H1 (cell line): ENCODE measurements at regions not wholly inside any gene's neighbourhood (a gene's known extent, or its start where the extent isn't known, plus 50 kb on each side); places are given as distances from the start of the nearest gene placed in this dataset.

ENCODE experiments used
- CTCF ChIA-PET: fragments of 300-600 bp; sonication (Branson Sonifier 250); formaldehyde crosslinking; loops from one replicate; lab custom pipeline; 2021; ENCODE audit not compliant: partially characterized antibody; lab: Charles Lee
- POLR2A ChIA-PET: fragments of 300-600 bp; sonication (Branson Sonifier 250); formaldehyde crosslinking; loops from one replicate; lab custom pipeline; 2021; ENCODE audit warnings: inconsistent platforms; ENCODE audit not compliant: partially characterized antibody; lab: Charles Lee
- DNase-seq, 2 experiments: peaks; one replicate each; pipeline versions ENCODE4 v3.0.0 to v3.0.0-alpha.2; 2010 to 2022; ENCODE audit warnings: low spot score in 2 of 2, low read depth in 1 of 2, mixed read lengths in 1 of 2
- FAIRE-seq: peaks from 2 replicates; lab custom pipeline; 2011; peaks lifted over from hg19 to GRCh38; lab: Jason Lieb, UNC
- H2AFZ ChIP-seq: 2 replicates; pipeline ENCODE4 v1.8.1; 2012; ENCODE audit warnings: low read length, inconsistent platforms
- H2AK5ac ChIP-seq: 2 replicates; pipeline ENCODE4 v1.6.1; 2013; ENCODE audit warnings: low read depth, low read length
- H2BK120ac ChIP-seq: replicated peaks from 2 replicates; pipeline ENCODE3; 2013; ENCODE audit warnings: low read depth, low read length, inconsistent platforms
- H2BK12ac ChIP-seq: 2 replicates; pipeline ENCODE4 v1.6.1; 2013; ENCODE audit warnings: low read depth, low read length
- H2BK15ac ChIP-seq: 2 replicates; pipeline ENCODE4 v1.6.1; 2013; ENCODE audit warnings: low read length
- H2BK20ac ChIP-seq: 2 replicates; pipeline ENCODE4 v1.6.1; 2013; ENCODE audit warnings: low read length
- H2BK5ac ChIP-seq: 2 replicates; pipeline ENCODE4 v1.6.1; 2013; ENCODE audit warnings: low read depth, low read length
- H3K14ac ChIP-seq: 2 replicates; pipeline ENCODE4 v1.6.1; 2013; ENCODE audit warnings: inconsistent platforms; ENCODE audit not compliant: insufficient read length
- H3K18ac ChIP-seq: 2 replicates; pipeline ENCODE4 v1.6.1; 2013; ENCODE audit warnings: low read length; ENCODE audit errors: extremely low read depth
- H3K23ac ChIP-seq: 2 replicates; pipeline ENCODE4 v1.6.1; 2013; ENCODE audit warnings: inconsistent platforms; ENCODE audit not compliant: insufficient read length
- H3K23me2 ChIP-seq: 2 replicates; pipeline ENCODE4 v1.6.1; 2013; ENCODE audit warnings: low read depth, low read length
- H3K27ac ChIP-seq: 2 replicates; pipeline ENCODE4 v1.6.1; 2011; ENCODE audit warnings: low read depth, low read length, inconsistent platforms
- H3K27me3 ChIP-seq, 4 experiments: replicated peaks in 1 of 4; 1 replicate in 1 of 4; 2 replicates in 3 of 4; pipeline versions ENCODE4 v1.6.1 to v1.8.1; 2011 to 2013; ENCODE audit warnings: low read length in 3 of 4, mild to moderate bottlenecking in 3 of 4, inconsistent platforms in 2 of 4, mixed read lengths in 2 of 4, moderate library complexity in 1 of 4; ENCODE audit not compliant: control insufficient read depth in 3 of 4, insufficient read depth in 3 of 4; ENCODE audit errors: extremely low read depth in 1 of 4
- H3K36me3 ChIP-seq, 4 experiments: 2 replicates each; pipeline versions ENCODE4 v1.6.1 to v1.8.1; 2011 to 2013; ENCODE audit warnings: mild to moderate bottlenecking in 4 of 4, low read length in 3 of 4, moderate library complexity in 2 of 4, control low read depth in 1 of 4, inconsistent platforms in 1 of 4; ENCODE audit not compliant: insufficient read depth in 4 of 4, control insufficient read depth in 2 of 4
- H3K4ac ChIP-seq: replicated peaks from 2 replicates; pipeline ENCODE3; 2013; ENCODE audit warnings: low read length, low read depth, mixed read lengths, inconsistent platforms; ENCODE audit not compliant: insufficient read length
- H3K4me1 ChIP-seq, 4 experiments: replicated peaks in 1 of 4; 1 replicate in 1 of 4; 2 replicates in 3 of 4; pipeline versions ENCODE4 v1.6.1 to v1.8.1; 2011 to 2013; ENCODE audit warnings: low read length in 3 of 4, inconsistent platforms in 2 of 4, mixed read lengths in 1 of 4; ENCODE audit not compliant: insufficient read depth in 4 of 4, control insufficient read depth in 3 of 4
- H3K4me2 ChIP-seq, 2 experiments: 2 replicates each; pipeline versions ENCODE4 v1.6.1 to v1.8.1; 2011 to 2013; ENCODE audit warnings: low read depth in 2 of 2, low read length in 2 of 2, control low read depth in 1 of 2, inconsistent platforms in 1 of 2, mild to moderate bottlenecking in 1 of 2; ENCODE audit not compliant: insufficient read depth in 1 of 2
- H3K4me3 ChIP-seq, 4 experiments: fragments of 200-600, 300-600 bp in 1 of 4; sonication (generic), shearing (Covaris generic), sonication (Bioruptor Twin) in 1 of 4; 2 replicates each; pipeline versions ENCODE4 v1.5.1 to v1.8.1; 2011 to 2016; ENCODE audit warnings: low read length in 4 of 4, low read depth in 3 of 4, control low read depth in 2 of 4, inconsistent platforms in 2 of 4, mild to moderate bottlenecking in 2 of 4, mixed read lengths in 1 of 4, moderate library complexity in 1 of 4; ENCODE audit not compliant: insufficient read depth in 2 of 4; ENCODE audit errors: extremely low read depth in 1 of 4
- H3K56ac ChIP-seq: replicated peaks from 2 replicates; pipeline ENCODE3; 2013; ENCODE audit warnings: low read depth, mild to moderate bottlenecking, mixed read lengths, low read length, inconsistent platforms; ENCODE audit not compliant: insufficient read length
- H3K79me1 ChIP-seq: 2 replicates; pipeline ENCODE4 v1.6.1; 2013; ENCODE audit warnings: low read depth, low read length, control low read depth
- H3K79me2 ChIP-seq, 2 experiments: 2 replicates each; pipeline versions ENCODE4 v1.6.1 to v1.8.1; 2012 to 2013; ENCODE audit warnings: low read length in 2 of 2, mild to moderate bottlenecking in 2 of 2, inconsistent platforms in 1 of 2; ENCODE audit not compliant: insufficient read depth in 2 of 2, control insufficient read depth in 1 of 2
- H3K9ac ChIP-seq, 4 experiments: replicated peaks in 1 of 4; 1 replicate in 1 of 4; 2 replicates in 3 of 4; pipeline versions ENCODE4 v1.6.1 to v1.8.1; 2011 to 2013; ENCODE audit warnings: low read depth in 3 of 4, low read length in 3 of 4, control low read depth in 2 of 4, mild to moderate bottlenecking in 2 of 4, moderate library complexity in 2 of 4, inconsistent platforms in 1 of 4; ENCODE audit errors: extremely low read depth in 1 of 4
- H3K9me3 ChIP-seq, 2 experiments: 2 replicates each; pipeline versions ENCODE4 v1.6.1 to v1.8.1; 2012 to 2013; ENCODE audit warnings: mild to moderate bottlenecking in 2 of 2, moderate library complexity in 2 of 2, control low read depth in 1 of 2, inconsistent platforms in 1 of 2, low read depth in 1 of 2, low read length in 1 of 2, mixed read lengths in 1 of 2; ENCODE audit not compliant: insufficient read depth in 2 of 2
- H4K20me1 ChIP-seq, 2 experiments: replicated peaks in 1 of 2; 2 replicates each; pipeline versions ENCODE3 to v1.8.1; 2011 to 2013; ENCODE audit warnings: inconsistent platforms in 2 of 2, low read length in 2 of 2, mild to moderate bottlenecking in 1 of 2; ENCODE audit not compliant: insufficient read depth in 2 of 2, control insufficient read depth in 1 of 2
- H4K5ac ChIP-seq: 2 replicates; pipeline ENCODE4 v1.6.1; 2013; ENCODE audit warnings: low read length, low read depth, mixed read lengths, inconsistent platforms; ENCODE audit not compliant: insufficient read length
- H4K8ac ChIP-seq: 2 replicates; pipeline ENCODE4 v1.8.0; 2013; ENCODE audit warnings: mild to moderate bottlenecking, moderate library complexity, low read length, inconsistent platforms; ENCODE audit not compliant: insufficient read depth; ENCODE audit errors: extremely low read depth
- H4K91ac ChIP-seq: replicated peaks from 2 replicates; pipeline ENCODE3; 2013; ENCODE audit warnings: low read length, mixed read lengths, inconsistent platforms; ENCODE audit not compliant: insufficient read length
- EGR1 ChIP-seq: IDR thresholded peaks from 2 replicates; pipeline ENCODE4 v1.6.1; 2011; ENCODE audit warnings: low read depth, low read length, borderline replicate concordance
- KDM4A ChIP-seq: IDR thresholded peaks from one replicate; pipeline ENCODE4 v1.7.1; 2012; ENCODE audit warnings: low read depth, mild to moderate bottlenecking, moderate library complexity, low read length, inconsistent platforms; ENCODE audit not compliant: severe bottlenecking
- POU5F1 ChIP-seq: IDR thresholded peaks from 2 replicates; pipeline ENCODE4 v1.6.1; 2011; ENCODE audit warnings: low read depth, mild to moderate bottlenecking, low read length, moderate library complexity
- RFX5 ChIP-seq: IDR thresholded peaks from 2 replicates; pipeline ENCODE4 v1.6.1; 2011; ENCODE audit warnings: low read depth, low read length, improper control_type of control experiment, borderline replicate concordance
- SIX5 ChIP-seq: IDR thresholded peaks from 2 replicates; pipeline ENCODE4 v1.6.1; 2011; ENCODE audit warnings: mild to moderate bottlenecking, low read depth, low read length
- SRF ChIP-seq: IDR thresholded peaks from 2 replicates; pipeline ENCODE4 v1.6.1; 2011; ENCODE audit warnings: mild to moderate bottlenecking, low read depth, low read length, moderate library complexity
- SUZ12 ChIP-seq: fragments of 200-600 bp; sonication (generic); IDR thresholded peaks from 2 replicates; pipeline ENCODE4 v1.6.1; 2012; ENCODE audit warnings: mild to moderate bottlenecking, inconsistent platforms, low read length, moderate library complexity, mixed read lengths
- YY1 ChIP-seq: IDR thresholded peaks from 2 replicates; pipeline ENCODE4 v1.6.1; 2011; ENCODE audit warnings: low read depth, mild to moderate bottlenecking, low read length
- WGBS, 2 experiments: shearing (Covaris generic) in 1 of 2; methylation state at CpG; one replicate each; pipeline versions ENCODE4 v1.1.6 to v1.1.7; 2013 to 2015; ENCODE audit warnings: low lambda C conversion rate in 2 of 2, mixed read lengths in 2 of 2, inconsistent platforms in 1 of 2, low coverage in 1 of 2, missing lambda C conversion rate in 1 of 2; ENCODE audit not compliant: insufficient replicate concordance in 2 of 2, insufficient coverage in 1 of 2, insufficient read length in 1 of 2; ENCODE audit errors: extremely low coverage in 1 of 2, missing lambda C conversion rate in 1 of 2; 5-methylcytosine and 5-hydroxymethylcytosine counted together
- TF ChIP-seq, protein P1 (sequence below), 3 experiments: IDR thresholded peaks; 1 replicate in 2 of 3; 2 replicates in 1 of 3; pipeline versions ENCODE4 v1.5.1 to v1.6.1; 2011; ENCODE audit warnings: low read length in 3 of 3, mild to moderate bottlenecking in 3 of 3, inconsistent platforms in 2 of 3, low read depth in 1 of 3, moderate library complexity in 1 of 3; ENCODE audit not compliant: insufficient read depth in 1 of 3; ENCODE audit errors: control extremely low read depth in 1 of 3

DNA sequence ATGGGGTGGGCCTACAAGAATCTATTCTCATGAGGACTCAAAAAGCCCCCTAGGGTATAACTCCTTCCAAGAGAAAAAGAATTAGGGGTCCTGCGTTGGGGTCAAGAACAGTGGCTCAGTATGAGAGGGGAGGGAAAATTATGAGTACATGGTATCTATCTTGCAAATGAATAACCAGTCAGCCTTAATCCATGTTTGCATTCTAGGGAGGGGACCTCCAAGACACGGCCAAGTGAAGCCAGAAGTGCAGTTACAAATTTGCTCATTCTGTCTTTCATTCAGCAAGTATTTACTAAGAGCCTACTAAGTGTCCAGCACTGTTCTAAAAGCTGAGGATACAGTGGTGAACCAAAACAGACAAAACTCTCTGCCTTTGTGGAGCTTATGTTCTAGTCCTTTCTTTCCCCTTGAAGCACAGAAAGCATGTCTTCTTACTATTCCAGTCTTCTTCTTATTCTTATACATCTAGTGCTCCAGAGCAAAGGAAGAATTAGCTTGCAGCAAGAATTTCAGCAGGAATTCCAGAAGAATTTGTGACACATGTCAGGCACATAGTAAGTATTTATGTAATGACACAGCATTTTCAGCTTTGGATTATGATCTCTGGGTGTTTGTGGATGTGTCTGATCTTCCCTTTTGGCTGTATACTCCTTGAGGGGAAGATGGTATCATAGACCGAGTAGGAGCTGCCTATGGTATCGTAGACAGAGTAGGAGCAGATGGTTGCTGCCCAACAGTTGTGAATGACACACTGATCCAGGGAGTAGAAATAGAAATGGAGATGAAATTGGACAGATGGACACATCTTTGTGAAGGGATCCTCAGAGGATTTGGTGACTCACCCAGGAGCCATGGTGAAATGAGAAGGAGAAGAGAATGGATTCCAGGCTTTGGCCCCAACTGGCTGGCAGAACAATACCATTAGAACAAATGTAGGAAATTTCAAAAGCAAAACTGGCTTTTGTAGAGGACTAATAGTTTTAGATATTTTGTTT, 75.9 kb downstream of the COQ2 start:
- Histone ChIP-seq H4K5ac (no peak overlapping the region), H2BK120ac (no peak overlapping the region), H2BK15ac (no peak overlapping the region), H3K9ac (no peak overlapping the region), H3K79me2 (no peaks in the 10 kb centered on the region), H4K8ac (no peak overlapping the region), H3K79me1 (no peaks in the 10 kb centered on the region), H3K4me2 (no peak overlapping the region), H3K27ac (no peak overlapping the region), H3K4me1 (peaks cover 0 to 12% (median 2%) of the 10 kb centered on the region in 4 experiments; a peak in 4 of 7 replicates), H4K91ac (no peak overlapping the region), H4K20me1 (no peaks in the 10 kb centered on the region), H3K4ac (no peak overlapping the region), H3K23ac (no peak overlapping the region), H2AK5ac (no peak overlapping the region), H3K27me3 (peaks cover 0 to 4% (median 0%) of the 10 kb centered on the region in 4 experiments; a peak in 1 of 7 replicates), H3K4me3 (no peak overlapping the region), H2BK5ac (no peak overlapping the region), H2BK12ac (no peak overlapping the region), H3K18ac (no peak overlapping the region), H2BK20ac (no peak overlapping the region), H3K23me2 (no peaks in the 10 kb centered on the region; the same call in 1 of the 2 replicates), H2AFZ (no peak overlapping the region), H3K36me3 (no peaks in the 10 kb centered on the region), H3K56ac (no peak overlapping the region), H3K14ac (no peak overlapping the region), H3K9me3 (peaks cover 9 to 10% of the 10 kb centered on the region in 2 experiments; a peak in 3 of 4 replicates)
- WGBS, 2 experiments: 98% methylated on average over 4 of the region's 4 CpGs; no CpG with 5 or more reads in 1 of the 2 experiments
- ChIA-PET CTCF (interaction anchor here (0.5 to 1.2 kb wide), 4 partner anchors 42 to 135 kb away, joined by 3 read pairs; no protein-coding TSS in a partner anchor), POLR2A (interaction anchor here (0.6 kb wide), 1 partner anchor 101 kb away, joined by 3 read pairs; no protein-coding TSS in a partner anchor)
- no peak for DNase-seq
- no peak for FAIRE-seq
- no peak for TF ChIP-seq SIX5
- TF ChIP-seq, protein P1, sequence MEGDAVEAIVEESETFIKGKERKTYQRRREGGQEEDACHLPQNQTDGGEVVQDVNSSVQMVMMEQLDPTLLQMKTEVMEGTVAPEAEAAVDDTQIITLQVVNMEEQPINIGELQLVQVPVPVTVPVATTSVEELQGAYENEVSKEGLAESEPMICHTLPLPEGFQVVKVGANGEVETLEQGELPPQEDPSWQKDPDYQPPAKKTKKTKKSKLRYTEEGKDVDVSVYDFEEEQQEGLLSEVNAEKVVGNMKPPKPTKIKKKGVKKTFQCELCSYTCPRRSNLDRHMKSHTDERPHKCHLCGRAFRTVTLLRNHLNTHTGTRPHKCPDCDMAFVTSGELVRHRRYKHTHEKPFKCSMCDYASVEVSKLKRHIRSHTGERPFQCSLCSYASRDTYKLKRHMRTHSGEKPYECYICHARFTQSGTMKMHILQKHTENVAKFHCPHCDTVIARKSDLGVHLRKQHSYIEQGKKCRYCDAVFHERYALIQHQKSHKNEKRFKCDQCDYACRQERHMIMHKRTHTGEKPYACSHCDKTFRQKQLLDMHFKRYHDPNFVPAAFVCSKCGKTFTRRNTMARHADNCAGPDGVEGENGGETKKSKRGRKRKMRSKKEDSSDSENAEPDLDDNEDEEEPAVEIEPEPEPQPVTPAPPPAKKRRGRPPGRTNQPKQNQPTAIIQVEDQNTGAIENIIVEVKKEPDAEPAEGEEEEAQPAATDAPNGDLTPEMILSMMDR (IDR thresholded peaks at IDR 0.05; ENCODE audit: control extremely low read depth in 1 of 3, insufficient read depth in 1 of 3, low read depth in 1 of 3, low read length in 3 of 3): no peak
- TF ChIP-seq KDM4A: no peak
- TF ChIP-seq POU5F1: no peak
- no peak for TF ChIP-seq SUZ12
- no peak for TF ChIP-seq YY1
- no peak for TF ChIP-seq EGR1
- TF ChIP-seq SRF: no peak
- TF ChIP-seq RFX5: no peak
